ELR (cell line): ENCODE measurements at regions not wholly inside any gene's neighbourhood (a gene's known extent, or its start where the extent isn't known, plus 50 kb on each side); places are given as distances from the start of the nearest gene placed in this dataset.

Experiments
- DNase-seq: peaks from one replicate; pipeline ENCODE4 v3.0.0-alpha.2; 2015; ENCODE audit warnings: low read depth

DNA sequence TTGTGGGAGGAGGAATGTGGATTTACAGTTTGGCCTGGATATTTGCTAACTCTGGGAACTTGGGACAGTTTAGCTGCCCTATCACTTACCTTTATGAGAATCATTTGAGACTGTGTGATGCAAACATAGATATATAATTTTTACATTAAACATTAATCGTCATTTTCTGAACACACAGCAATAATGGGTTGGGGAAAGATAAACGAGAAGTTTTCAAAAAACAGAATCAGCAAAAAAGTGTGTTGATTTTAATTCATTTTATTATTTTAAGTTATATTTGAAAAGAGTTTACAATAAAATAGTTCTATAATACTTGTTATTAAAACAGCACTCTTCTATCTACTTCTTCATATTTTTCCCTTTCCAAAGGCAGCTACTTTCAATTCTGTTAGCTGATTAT, 813.3 kb downstream of the SLC4A3 start:
- no peak for DNase-seq

DNA sequence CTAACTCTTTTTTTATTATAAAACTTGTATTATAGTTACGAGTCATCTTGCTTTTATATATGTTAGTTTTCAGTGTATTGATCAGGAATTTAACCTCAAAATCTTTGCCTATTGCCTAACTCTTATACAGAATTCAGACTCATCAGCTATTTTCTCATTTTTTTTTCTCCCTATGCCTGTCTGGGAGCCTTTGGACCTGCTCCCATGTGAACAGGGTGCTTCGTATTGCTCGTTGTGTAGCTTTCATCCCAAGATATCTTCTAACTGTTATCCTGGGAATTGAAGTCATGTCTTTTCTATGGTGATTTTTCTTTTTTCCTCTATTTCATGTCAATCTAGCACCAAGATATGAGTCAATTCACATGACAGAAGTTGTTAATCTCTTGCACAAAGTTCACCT, 814.0 kb downstream of the SLC4A3 start:
- DNase-seq, result no peak

- DNase-seq, result no peak
These were observed 814.6 kb downstream of the SLC4A3 start for GRCh38 chr2:220442012-220442411.

- DNase-seq, result peak; percentile 22
These were observed 818.1 kb downstream of the SLC4A3 start for GRCh38 chr2:220445429-220446105.

DNA sequence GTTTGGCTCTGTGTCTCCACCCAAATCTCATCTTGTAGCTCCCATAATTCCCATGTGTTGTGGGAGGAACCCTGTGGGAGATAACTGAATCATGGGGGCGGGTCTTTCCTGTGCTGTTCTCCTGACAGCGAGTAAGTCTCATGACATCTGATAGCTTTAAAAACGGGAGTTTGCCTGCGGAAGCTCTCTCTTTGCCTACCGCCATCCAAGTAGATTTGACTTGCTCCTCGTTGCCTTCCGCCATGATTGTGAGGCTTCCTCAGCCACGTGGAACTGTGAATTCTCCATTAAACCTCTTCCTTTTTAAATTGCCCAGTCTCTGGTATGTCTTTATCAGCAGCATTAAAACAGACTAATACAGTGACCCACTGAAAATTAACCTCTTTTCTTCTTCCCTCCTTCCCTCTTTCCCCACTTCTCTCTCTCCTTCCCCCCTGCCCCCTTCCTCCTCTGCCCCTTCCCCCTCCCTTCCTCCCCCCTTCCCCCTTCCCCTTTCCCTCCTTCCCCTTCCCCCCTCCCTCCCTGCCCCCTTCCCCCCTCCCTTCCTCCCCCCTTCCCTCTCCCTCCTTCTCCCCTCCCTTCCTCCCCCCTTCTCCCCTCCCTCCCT, 818.8 kb downstream of the SLC4A3 start:
- no peak for DNase-seq

GRCh38 chr2:220450846-220451245, 823.4 kb downstream of the SLC4A3 start:
- DNase-seq, result no peak

DNA sequence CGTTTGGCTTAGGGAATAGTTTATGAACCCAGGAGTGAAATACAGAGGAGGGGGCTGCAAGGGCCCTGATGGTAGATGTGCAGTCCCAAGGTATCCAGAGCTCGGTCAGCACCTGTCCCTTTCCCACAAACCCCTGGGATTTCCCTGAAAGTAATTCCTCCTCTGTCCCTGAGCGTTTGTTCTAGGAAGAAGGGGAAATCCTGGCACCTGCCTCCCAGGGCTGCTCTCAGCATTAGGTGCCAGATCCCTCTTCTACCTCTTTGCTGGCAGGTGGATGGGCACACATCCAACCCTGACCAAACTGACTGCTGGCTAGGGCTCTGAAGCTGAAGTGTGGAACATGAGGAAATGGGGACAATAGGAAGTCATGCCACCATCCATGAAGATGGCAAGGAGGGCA, 824.0 kb downstream of the SLC4A3 start:
- DNase-seq, result no peak

GRCh38 chr2:220452561-220452960, 825.1 kb downstream of the SLC4A3 start:
- DNase-seq, result no peak

GRCh38 chr2:220455351-220455990, 828.0 kb downstream of the SLC4A3 start:
- no peak for DNase-seq

DNA sequence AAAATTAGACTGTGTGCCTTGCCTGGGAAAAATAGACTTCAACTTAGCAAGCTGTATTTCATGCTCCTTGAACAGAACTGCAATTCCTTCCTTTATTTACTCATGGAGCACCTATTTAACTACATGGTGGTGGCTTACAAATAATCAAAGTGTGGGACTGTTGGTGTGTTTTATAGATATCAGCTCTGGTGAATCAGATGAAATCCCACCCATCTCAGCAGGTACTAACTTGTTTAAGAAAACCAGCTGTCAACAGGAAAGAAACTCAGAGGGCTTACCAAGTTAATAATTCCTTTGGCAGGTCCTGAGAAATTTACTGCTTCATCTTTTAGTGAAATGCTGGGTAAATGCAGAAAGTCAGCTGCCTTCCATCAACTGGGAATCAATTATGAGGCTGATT, 830.6 kb downstream of the SLC4A3 start:
- DNase-seq, result no peak

DNA sequence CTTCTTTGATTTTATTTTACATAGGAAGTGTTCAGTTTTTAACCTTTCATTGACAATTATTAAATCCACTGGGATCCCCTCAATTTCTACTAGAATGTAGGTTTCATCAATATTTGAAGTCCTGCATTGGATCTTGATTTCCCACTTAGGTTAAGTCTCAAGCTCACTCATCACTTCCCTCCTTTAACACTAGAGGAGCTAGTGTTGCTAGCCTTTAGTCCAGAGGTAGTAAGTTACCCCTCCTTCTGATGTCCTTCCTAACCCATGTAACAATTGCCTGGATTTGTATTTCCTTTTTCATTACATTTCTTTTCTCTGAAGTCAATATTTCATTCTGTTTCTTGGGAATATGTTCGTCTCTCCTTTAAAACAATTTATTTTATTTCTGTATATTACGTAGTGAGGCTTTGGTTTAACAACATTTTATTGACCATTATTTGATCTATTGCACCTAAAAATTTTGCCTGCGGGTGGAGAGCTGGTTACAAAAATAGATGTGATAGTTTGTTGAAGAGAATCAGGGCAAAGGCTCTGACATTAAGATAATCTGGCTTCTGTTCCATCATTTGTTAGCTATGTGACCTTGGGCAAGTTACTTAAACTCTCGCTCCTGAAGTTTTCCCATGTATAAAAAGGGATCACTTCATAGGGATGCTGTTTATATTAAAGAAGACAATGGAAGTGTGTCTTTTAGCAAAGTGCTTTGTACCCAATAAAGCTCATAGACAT, 833.0 kb downstream of the SLC4A3 start:
- DNase-seq, result peak; percentile 32

GRCh38 chr2:220463876-220464275, 836.4 kb downstream of the SLC4A3 start:
- no peak for DNase-seq

DNA sequence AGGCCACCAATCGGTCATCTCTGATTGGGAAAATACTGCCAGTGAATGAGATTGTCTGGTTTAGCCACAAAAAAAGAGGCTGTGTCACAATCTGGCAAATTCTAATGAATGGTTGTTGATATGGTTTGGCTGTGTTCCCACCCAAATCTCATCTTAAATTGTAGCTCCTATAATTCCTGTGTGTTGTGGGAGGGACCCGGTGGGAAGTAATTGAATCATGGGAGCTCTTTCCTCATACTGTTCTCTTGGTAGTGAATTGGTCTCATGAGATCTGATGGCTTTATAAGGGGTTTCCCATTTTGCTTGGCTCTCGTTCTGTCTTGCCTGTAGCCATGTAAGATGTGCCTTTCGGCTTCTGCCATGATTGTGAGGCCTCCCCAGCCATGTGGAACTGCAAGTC, 838.3 kb downstream of the SLC4A3 start:
- DNase-seq, result no peak

- no peak for DNase-seq
These were observed 838.8 kb downstream of the SLC4A3 start for GRCh38 chr2:220466251-220466691.

DNA sequence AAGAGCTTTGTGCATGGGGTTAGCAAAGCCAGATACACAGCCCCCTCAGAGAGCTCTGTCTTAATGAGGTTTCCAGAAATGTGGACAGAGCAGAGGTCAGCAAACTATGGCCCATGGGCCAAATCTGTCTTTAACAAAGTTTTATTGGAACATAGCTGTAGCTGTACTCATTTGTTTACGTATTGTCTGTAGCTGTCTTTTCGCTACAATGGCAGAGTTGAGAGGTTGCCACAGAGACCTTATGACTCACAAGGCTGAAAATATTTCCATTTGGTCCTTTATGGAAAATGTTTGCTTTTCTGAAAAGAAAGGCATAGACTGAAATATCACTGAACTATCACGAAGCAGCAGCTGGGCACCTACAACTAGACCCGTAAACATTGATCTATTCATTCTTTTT, 841.8 kb downstream of the SLC4A3 start:
- DNase-seq, result peak; percentile 73

GRCh38 chr2:220473611-220474010, 846.2 kb downstream of the SLC4A3 start:
- peak; percentile 4 for DNase-seq

- no peak for DNase-seq
These were observed 849.4 kb downstream of the SLC4A3 start for GRCh38 chr2:220476877-220477276.

- DNase-seq, result no peak
These were observed 851.1 kb downstream of the SLC4A3 start for GRCh38 chr2:220478305-220479058.

- DNase-seq, result no peak
These were observed 855.3 kb downstream of the SLC4A3 start for GRCh38 chr2:220482716-220483115.

- DNase-seq, result no peak
These were observed 861.7 kb downstream of the SLC4A3 start for GRCh38 chr2:220489121-220489520.

GRCh38 chr2:220491670-220492069, 864.2 kb downstream of the SLC4A3 start:
- no peak for DNase-seq
